ENCODE measurements at regions not wholly inside any gene's neighbourhood (a gene's known extent, or its start where the extent isn't known, plus 50 kb on each side); places are given as distances from the start of the nearest gene placed in this dataset.

- Histone ChIP-seq H3K9me3 (ENCODE audit: control insufficient read depth, low read depth, low read length) (no peaks in the 10 kb centered on the region), H3K4me2 (ENCODE audit: insufficient read depth, insufficient read length, low read length) (no peak overlapping the region), H3K4me1 (ENCODE audit: insufficient read depth, low read length) (no peaks in the 10 kb centered on the region), H3K23me2 (ENCODE audit: insufficient read length, low read depth, low read length, poor library complexity, severe bottlenecking) (no peaks in the 10 kb centered on the region), H4K20me1 (ENCODE audit: control insufficient read depth, insufficient read depth, insufficient read length) (no peaks in the 10 kb centered on the region), H3K9ac (ENCODE audit: extremely low read depth, insufficient read length, low read length) (no peak overlapping the region), H3K56ac (ENCODE audit: insufficient read length, low read depth, low read length) (no peak overlapping the region), H3K23ac (ENCODE audit: insufficient read length, low read depth, low read length) (no peak overlapping the region), H2BK20ac (ENCODE audit: low read depth, low read length, poor library complexity, severe bottlenecking) (no peak overlapping the region), H3K14ac (ENCODE audit: insufficient read depth, low read length) (no peak overlapping the region), H4K8ac (replicated peaks; ENCODE audit: insufficient read length, low read depth, low read length) (no peak overlapping the region), H2BK120ac (ENCODE audit: low read depth, low read length, poor library complexity, severe bottlenecking) (no peak overlapping the region), H4K91ac (ENCODE audit: insufficient read length, low read depth, low read length) (no peak overlapping the region), H2BK5ac (ENCODE audit: insufficient read length, low read length) (no peak overlapping the region), H3K79me2 (ENCODE audit: insufficient read depth, low read length) (no peaks in the 10 kb centered on the region), H3K18ac (ENCODE audit: insufficient read length, low read depth, low read length) (no peak overlapping the region), H3K27me3 (ENCODE audit: insufficient read depth, low read length) (0 out of 2 replicates have a peak, but pooled peaks cover 2% of the 10 kb centered on the region), H2AK5ac (ENCODE audit: insufficient read length, low read length) (no peak overlapping the region), H2BK12ac (ENCODE audit: insufficient read length, low read depth, low read length) (no peak overlapping the region), H3K4ac (ENCODE audit: low read depth, low read length) (no peak overlapping the region), H3T11ph (ENCODE audit: low read length) (no peak overlapping the region), H2AFZ (ENCODE audit: low read length) (no peak overlapping the region), H2BK15ac (ENCODE audit: low read depth, low read length) (no peak overlapping the region), H3K79me1 (ENCODE audit: insufficient read depth, low read depth, low read length, poor library complexity, severe bottlenecking) (no peaks in the 10 kb centered on the region), H3K27ac (ENCODE audit: insufficient read length, low read depth, low read length) (no peak overlapping the region), H4K5ac (ENCODE audit: insufficient read length, low read depth, low read length) (no peak overlapping the region)
- peaks cover 0 to 7% (median 4%) of the 10 kb centered on the region in 3 experiments; a peak in 2 of 7 replicates for H3K36me3 Mint-ChIP-seq (ENCODE audit: insufficient read depth in 1 of 3, low read depth in 3 of 3)
- TF ChIP-seq CTCF (conservative IDR thresholded peaks at IDR 0.05): no peak
- no peak for DNase-seq
- H3K4me3 Mint-ChIP-seq: no peak overlapping the region
- H3K4me1 Mint-ChIP-seq: peaks cover 4 to 8% of the 10 kb centered on the region in 2 experiments; a peak in 3 of 4 replicates
- H3K27me3 Mint-ChIP-seq (ENCODE audit: low read depth): peaks cover 1% of the 10 kb centered on the region; the same call in 1 of the 2 replicates
- peaks cover 9% of the 10 kb centered on the region in 2 experiments; a peak in 4 of 5 replicates for H3K9me3 Mint-ChIP-seq
- H3K27ac Mint-ChIP-seq: no peak overlapping the region
Measured at GRCh38 chr11:130792772-130793171, 123.5 kb downstream of the SNX19 start.

All from H9 (cell line).